OCI-LY3 (cell line): ENCODE measurements at regions not wholly inside any gene's neighbourhood (a gene's known extent, or its start where the extent isn't known, plus 50 kb on each side); places are given as distances from the start of the nearest gene placed in this dataset.

Source experiments
- CTCF ChIP-seq: fragments of 200-600, 300-600 bp; sonication (generic); IDR thresholded peaks from 2 replicates; pipeline ENCODE4 v1.5.1; 2014; ENCODE audit warnings: antibody characterized with exemption, low read length, low read depth
- EZH2phosphoT487 ChIP-seq: fragments of 200-600 bp; shearing (Covaris generic); IDR thresholded peaks from 2 replicates; pipeline ENCODE4 v1.6.1; 2018; ENCODE audit warnings: antibody characterized with exemption, mixed run types, low read depth

- TF ChIP-seq CTCF (no peak), EZH2phosphoT487 (no peak)
Measured at GRCh38 chr11:11728386-11728785, 106.6 kb upstream of the GALNT18 start.
